ENCODE measurements at regions not wholly inside any gene's neighbourhood (a gene's known extent, or its start where the extent isn't known, plus 50 kb on each side); places are given as distances from the start of the nearest gene placed in this dataset.

- Histone ChIP-seq H3K9me3 (no peaks in the 10 kb centered on the region), H3K4me3 (ENCODE audit: low read depth, low read length) (no peak overlapping the region), H3K4me1 (no peaks in the 10 kb centered on the region), H3K27me3 (no peaks in the 10 kb centered on the region), H3K36me3 (no peaks in the 10 kb centered on the region)
- no peak for DNase-seq
- TF ChIP-seq CTCF (IDR thresholded peaks at IDR 0.05; ENCODE audit: low read depth, low read length): no peak
Measured at GRCh38 chr7:69250958-69251357, 347.3 kb upstream of the AUTS2 start.

GRCh38 chr7:69254643-69255042 lies 343.6 kb upstream of the AUTS2 start:
- no peak for TF ChIP-seq CTCF (IDR thresholded peaks at IDR 0.05; ENCODE audit: low read depth, low read length)
- no peaks in the 10 kb centered on the region for H3K27me3 ChIP-seq
- H3K4me1 ChIP-seq: no peaks in the 10 kb centered on the region
- DNase-seq: no peak
- no peaks in the 10 kb centered on the region; the same call in 1 of the 2 replicates for H3K9me3 ChIP-seq
- H3K4me3 ChIP-seq (ENCODE audit: low read depth, low read length): no peak overlapping the region
- H3K36me3 ChIP-seq: no peaks in the 10 kb centered on the region

GRCh38 chr7:69256634-69257081 lies 341.6 kb upstream of the AUTS2 start:
- H3K9me3 ChIP-seq: no peaks in the 10 kb centered on the region; the same call in 1 of the 2 replicates
- H3K4me3 ChIP-seq (ENCODE audit: low read depth, low read length): no peak overlapping the region
- no peak for DNase-seq
- H3K36me3 ChIP-seq: no peaks in the 10 kb centered on the region
- no peak for TF ChIP-seq CTCF (IDR thresholded peaks at IDR 0.05; ENCODE audit: low read depth, low read length)
- H3K4me1 ChIP-seq: no peaks in the 10 kb centered on the region
- H3K27me3 ChIP-seq: no peaks in the 10 kb centered on the region

- no peak for TF ChIP-seq CTCF (IDR thresholded peaks at IDR 0.05; ENCODE audit: low read depth, low read length)
Measured at GRCh38 chr7:69257592-69257991, 340.7 kb upstream of the AUTS2 start.

GRCh38 chr7:69259445-69259844 lies 338.8 kb upstream of the AUTS2 start:
- no peaks in the 10 kb centered on the region for H3K36me3 ChIP-seq
- no peak for TF ChIP-seq CTCF (IDR thresholded peaks at IDR 0.05; ENCODE audit: low read depth, low read length)
- no peaks in the 10 kb centered on the region; the same call in 1 of the 2 replicates for H3K9me3 ChIP-seq
- H3K4me1 ChIP-seq: no peaks in the 10 kb centered on the region
- no peak overlapping the region for H3K4me3 ChIP-seq (ENCODE audit: low read depth, low read length)
- no peak for DNase-seq
- no peaks in the 10 kb centered on the region for H3K27me3 ChIP-seq

More at GRCh38 chr7:69257592-69257991, 340.7 kb upstream of the AUTS2 start:
- Histone ChIP-seq H3K36me3 (no peaks in the 10 kb centered on the region), H3K4me1 (no peaks in the 10 kb centered on the region), H3K27me3 (no peaks in the 10 kb centered on the region), H3K9me3 (no peaks in the 10 kb centered on the region; the same call in 1 of the 2 replicates), H3K4me3 (ENCODE audit: low read depth, low read length) (no peak overlapping the region)
- no peak for DNase-seq

- TF ChIP-seq CTCF (IDR thresholded peaks at IDR 0.05; ENCODE audit: low read depth, low read length): no peak
- Histone ChIP-seq H3K27me3 (no peaks in the 10 kb centered on the region), H3K4me3 (ENCODE audit: low read depth, low read length) (no peak overlapping the region), H3K36me3 (no peaks in the 10 kb centered on the region), H3K4me1 (no peaks in the 10 kb centered on the region), H3K9me3 (no peaks in the 10 kb centered on the region; the same call in 1 of the 2 replicates)
- no peak for DNase-seq
Measured at GRCh38 chr7:69260023-69260422, 338.3 kb upstream of the AUTS2 start.
